ENCODE measurements at regions not wholly inside any gene's neighbourhood (a gene's known extent, or its start where the extent isn't known, plus 50 kb on each side); places are given as distances from the start of the nearest gene placed in this dataset.

DNA sequence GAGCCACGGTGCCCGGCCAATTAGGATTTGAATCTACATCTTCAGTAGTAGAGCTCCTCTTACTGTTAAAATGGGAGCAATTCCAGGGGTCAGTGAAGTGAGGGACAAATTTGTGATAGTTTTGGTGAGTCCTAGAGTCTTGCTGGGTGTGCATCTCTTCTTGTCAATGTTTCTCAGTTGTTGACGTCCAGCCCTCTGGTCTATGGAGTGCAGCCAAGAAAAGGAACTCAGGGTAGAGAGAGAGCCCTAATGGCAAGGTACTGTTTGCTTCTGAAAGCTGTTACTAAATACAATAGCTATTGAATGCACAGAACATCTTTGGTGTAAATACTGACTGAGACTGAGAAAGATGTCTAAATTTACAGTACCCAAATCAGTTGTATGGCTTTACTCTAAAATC is 282.5 kb upstream of the SALL1 start:
- no peak overlapping the region for H3K27ac ChIP-seq
- no peaks in the 10 kb centered on the region for H3K9me3 ChIP-seq
- peaks cover 0 to 3% (median 0%) of the 10 kb centered on the region in 3 donors for H3K27me3 ChIP-seq (ENCODE audit: insufficient read depth in 3 of 3, low read length in 2 of 3)
- H3K4me1 ChIP-seq = no peaks in the 10 kb centered on the region
- intact Hi-C loops (cut with DNase I) = no loop called here
- DNase-seq (no peak), ATAC-seq (no peak)
- H3K36me3 ChIP-seq (ENCODE audit: insufficient read depth in 1 of 2, low read depth in 1 of 2) = no peaks in the 10 kb centered on the region
- H3K4me3 ChIP-seq = no peak overlapping the region
- TF ChIP-seq, protein P1, sequence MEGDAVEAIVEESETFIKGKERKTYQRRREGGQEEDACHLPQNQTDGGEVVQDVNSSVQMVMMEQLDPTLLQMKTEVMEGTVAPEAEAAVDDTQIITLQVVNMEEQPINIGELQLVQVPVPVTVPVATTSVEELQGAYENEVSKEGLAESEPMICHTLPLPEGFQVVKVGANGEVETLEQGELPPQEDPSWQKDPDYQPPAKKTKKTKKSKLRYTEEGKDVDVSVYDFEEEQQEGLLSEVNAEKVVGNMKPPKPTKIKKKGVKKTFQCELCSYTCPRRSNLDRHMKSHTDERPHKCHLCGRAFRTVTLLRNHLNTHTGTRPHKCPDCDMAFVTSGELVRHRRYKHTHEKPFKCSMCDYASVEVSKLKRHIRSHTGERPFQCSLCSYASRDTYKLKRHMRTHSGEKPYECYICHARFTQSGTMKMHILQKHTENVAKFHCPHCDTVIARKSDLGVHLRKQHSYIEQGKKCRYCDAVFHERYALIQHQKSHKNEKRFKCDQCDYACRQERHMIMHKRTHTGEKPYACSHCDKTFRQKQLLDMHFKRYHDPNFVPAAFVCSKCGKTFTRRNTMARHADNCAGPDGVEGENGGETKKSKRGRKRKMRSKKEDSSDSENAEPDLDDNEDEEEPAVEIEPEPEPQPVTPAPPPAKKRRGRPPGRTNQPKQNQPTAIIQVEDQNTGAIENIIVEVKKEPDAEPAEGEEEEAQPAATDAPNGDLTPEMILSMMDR (IDR thresholded peaks at IDR 0.05) = no peak
- 42 to 51% (median 46%) methylated on average over 3 of the region's 3 CpGs for WGBS, 3 donors

DNA sequence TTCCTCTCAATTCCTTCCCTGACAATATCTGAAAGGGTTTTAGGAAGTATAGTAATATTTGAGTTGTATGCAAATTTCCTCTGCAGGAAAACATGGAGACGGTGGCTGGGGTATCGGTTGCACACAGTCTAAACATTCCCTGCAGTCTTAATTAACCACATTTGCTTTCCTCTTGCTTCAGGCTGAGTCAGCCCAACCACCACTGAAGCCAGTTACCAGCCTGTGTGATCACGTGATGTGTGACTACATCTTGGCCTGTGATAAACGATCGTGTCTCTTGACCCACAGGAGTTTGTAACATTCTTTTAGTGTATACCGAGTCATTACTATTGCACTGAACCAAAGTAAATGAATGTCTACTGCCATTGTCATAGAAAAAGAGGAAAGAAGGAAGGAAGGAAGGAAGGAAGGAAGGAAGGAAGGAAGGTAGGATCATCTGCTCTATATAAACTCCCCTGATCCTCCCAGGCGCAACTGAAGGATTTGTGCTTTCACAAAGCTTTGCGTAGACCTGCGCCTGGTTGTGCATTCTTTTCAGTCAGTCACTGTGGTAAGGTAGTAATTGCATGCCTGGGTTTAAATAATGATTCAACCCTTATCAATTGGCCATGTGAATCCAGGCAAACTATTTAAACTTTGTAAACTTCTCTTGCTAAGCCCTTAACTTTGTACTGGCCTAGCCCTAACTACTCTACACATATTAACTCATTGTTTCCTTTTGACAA is 280.6 kb upstream of the SALL1 start:
- 33 to 41% (median 33%) methylated on average over 9 of the region's 9 CpGs for WGBS, 3 donors
- no peak for DNase-seq
- H3K27ac ChIP-seq = no peak overlapping the region
- no peak overlapping the region for H3K4me3 ChIP-seq
- intact Hi-C loops (cut with DNase I) = no loop called here
- ATAC-seq = no peak
- TF ChIP-seq, protein P1 (IDR thresholded peaks at IDR 0.05) = no peak
- no peaks in the 10 kb centered on the region for H3K36me3 ChIP-seq (ENCODE audit: insufficient read depth in 1 of 2, low read depth in 1 of 2)
- H3K4me1 ChIP-seq = no peaks in the 10 kb centered on the region
- H3K9me3 ChIP-seq = no peaks in the 10 kb centered on the region
- peaks cover 0 to 3% (median 0%) of the 10 kb centered on the region in 3 donors for H3K27me3 ChIP-seq (ENCODE audit: insufficient read depth in 3 of 3, low read length in 2 of 3)

DNA sequence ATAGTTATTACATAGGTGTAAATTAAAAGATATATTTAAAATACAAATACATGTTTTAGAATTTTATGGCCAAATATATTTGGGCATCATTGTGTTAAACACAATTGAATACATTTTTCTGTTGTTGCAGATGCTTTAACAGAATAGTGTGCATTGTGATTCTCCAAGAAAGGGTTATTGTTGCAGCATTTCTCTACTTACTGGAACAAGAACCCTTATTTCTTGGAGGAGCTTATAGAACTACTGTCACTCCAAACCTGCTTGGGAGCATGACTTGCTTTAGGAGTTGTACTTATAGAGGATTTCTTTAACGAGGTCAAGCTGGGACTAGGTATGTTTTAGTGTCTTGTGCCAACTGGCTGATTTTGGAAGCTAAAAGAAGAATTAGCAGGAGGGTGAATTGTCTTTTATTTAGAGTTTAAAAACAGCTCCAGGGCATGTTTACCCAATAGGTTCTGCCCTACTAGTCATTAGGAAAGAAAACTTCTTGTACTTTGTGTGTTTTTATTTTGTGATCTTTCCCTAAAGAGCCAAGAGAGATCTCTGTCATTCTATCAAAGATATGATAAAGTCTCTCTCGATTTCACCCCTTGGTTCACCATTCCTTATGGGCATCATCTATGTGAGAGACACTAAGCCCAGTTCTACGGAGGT is 279.8 kb upstream of the SALL1 start:
- ATAC-seq = no peak
- no peak for DNase-seq
- TF ChIP-seq, protein P1 (IDR thresholded peaks at IDR 0.05) = no peak
- Histone ChIP-seq H3K9me3 (no peaks in the 10 kb centered on the region), H3K27ac (no peak overlapping the region), H3K27me3 (ENCODE audit: insufficient read depth in 3 of 3, low read length in 2 of 3) (peaks cover 0 to 3% (median 0%) of the 10 kb centered on the region in 3 donors), H3K36me3 (ENCODE audit: insufficient read depth in 1 of 2, low read depth in 1 of 2) (no peaks in the 10 kb centered on the region), H3K4me1 (no peaks in the 10 kb centered on the region), H3K4me3 (no peak overlapping the region)
- 52 to 62% (median 57%) methylated on average over 3 of the region's 3 CpGs for WGBS, 3 donors
- intact Hi-C loops (cut with DNase I) = no loop called here

DNA sequence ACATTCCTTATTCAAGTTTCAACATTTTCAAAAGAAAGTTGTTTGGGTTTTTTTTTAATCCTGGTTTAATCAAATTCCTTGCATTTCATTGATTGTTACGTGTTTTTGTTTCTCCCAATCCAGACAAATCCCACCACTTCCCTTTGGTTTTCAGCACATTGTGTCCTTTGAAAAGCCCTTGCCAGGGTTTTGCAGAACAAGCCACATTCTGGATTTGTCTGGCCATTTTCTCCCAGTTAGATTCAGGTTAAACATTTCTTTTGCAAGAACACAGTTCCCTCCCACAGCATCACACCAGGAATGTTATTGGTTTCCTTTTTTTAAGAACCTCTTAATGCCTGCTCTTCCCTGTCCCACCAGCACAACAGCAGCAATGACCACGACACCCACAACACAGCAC is 278.0 kb upstream of the SALL1 start:
- ATAC-seq = no peak
- H3K4me3 ChIP-seq = no peak overlapping the region
- peaks cover 0 to 3% (median 0%) of the 10 kb centered on the region in 3 donors for H3K27me3 ChIP-seq (ENCODE audit: insufficient read depth in 3 of 3, low read length in 2 of 3)
- H3K27ac ChIP-seq = no peak overlapping the region
- H3K9me3 ChIP-seq = no peaks in the 10 kb centered on the region
- DNase-seq = no peak
- H3K36me3 ChIP-seq (ENCODE audit: insufficient read depth in 1 of 2, low read depth in 1 of 2) = no peaks in the 10 kb centered on the region
- no peaks in the 10 kb centered on the region for H3K4me1 ChIP-seq
- WGBS, 3 donors = 70 to 71% (median 70%) methylated on average over 2 of the region's 2 CpGs
- intact Hi-C loops (cut with DNase I) = no loop called here
- TF ChIP-seq, protein P1 (IDR thresholded peaks at IDR 0.05) = no peak

Measured in psoas muscle (tissue), 7 donors.